Activated CD4-positive, CD25-positive, alpha-beta regulatory T cell treated with anti-CD3 and anti-CD28 coated beads, Interleukin-2, amount 50 U/mL, for 24 hours (primary cell): ENCODE measurements at regions not wholly inside any gene's neighbourhood (a gene's known extent, or its start where the extent isn't known, plus 50 kb on each side); places are given as distances from the start of the nearest gene placed in this dataset.
"Not testable (repeated sequence)": the region's sequence is repeated elsewhere in the genome, so short reads cannot be mapped to it uniquely, and the experiment has no call there.

Experiments used
- ATAC-seq, 2 donors: fragments of 150-1000 bp; cut with Tn5 transposase; one replicate each; pipeline ENCODE4 v1.10.0; 2021; ENCODE audit warnings: mild to moderate bottlenecking in 1 of 2, moderate library complexity in 1 of 2

DNA sequence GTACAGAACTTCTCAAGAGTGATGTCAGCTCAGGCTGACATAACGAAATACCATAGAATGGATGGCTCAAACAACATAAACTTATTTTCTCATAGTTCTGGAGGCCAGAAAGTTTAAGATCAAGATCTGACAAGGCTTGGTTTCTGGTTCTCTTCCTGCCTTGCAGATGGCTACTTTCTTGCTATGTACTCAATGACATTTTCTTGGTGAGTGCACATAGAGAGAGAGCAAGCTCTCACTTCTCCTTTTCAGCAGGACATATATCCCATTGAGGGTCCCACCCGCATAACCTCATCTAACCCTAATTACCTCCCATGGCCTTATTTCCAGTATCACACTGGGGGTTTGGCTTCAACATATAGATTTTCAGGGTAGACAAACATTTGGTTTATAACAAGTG, 1072.1 kb downstream of the PLOD2 start:
- ATAC-seq: no peak

DNA sequence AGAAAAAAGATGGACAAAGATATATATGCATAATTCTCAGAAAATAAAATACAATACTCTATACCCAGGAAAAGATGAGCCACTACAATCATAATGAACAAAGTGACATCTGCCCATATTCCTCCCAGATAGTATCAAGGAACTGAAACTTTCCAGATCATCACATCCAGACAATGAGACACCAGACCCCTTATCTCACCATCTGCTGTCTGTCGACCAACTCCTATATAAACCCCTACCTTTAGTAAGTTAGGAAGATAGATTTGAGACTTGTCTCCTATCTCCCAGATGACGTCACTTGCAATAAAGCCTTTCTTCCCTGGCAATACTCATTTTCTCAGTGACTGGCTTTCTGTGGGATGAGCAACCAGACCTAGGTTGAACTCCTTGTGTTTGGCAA, 1071.6 kb downstream of the PLOD2 start:
- ATAC-seq: no peak

DNA sequence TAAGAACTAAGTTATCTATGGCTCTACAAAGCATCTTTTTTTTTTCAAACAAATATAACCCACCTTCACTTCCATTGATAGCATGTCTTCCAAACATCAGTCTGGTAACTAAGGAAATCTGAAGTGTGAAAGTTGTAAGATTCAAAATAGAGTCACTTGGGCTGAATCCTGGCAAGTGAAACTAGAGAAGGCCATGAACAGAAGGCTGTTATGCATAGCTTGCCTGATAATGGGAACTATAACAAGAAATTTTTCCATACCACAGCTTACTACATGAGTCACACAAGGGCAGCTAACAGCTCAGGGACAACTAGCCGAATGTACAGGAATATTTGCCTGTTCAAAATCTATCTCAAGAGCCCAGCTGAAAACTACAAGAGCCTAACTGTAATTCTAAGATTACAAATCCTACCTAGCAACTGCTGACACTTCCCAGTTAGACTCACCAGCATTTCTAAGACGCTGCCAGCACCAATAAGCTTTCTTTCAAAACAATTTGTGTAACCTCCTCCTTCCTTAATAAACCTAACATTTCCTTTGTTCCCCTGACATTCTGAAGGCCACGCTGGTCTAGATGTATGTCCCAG, 1066.5 kb downstream of the PLOD2 start:
- no peak for ATAC-seq

DNA sequence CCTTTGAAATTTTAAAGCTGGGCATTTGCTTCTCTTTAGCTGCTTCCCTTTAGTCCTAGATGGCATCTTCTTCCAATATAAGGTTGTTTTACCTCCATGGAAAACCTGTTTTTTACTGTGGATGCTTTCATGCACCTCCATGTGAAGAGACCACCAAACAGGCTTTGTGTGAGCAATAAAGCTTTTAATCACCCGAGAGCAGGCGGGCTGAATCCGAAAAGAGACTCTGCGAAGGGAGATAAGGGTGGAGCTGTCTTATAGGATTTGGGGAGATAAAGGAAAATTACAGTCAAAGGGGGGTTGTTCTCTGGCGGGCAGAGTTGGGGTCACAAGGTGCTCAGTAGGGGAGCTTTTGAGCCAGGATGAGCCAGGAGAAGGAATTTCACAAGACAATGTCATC, 1049.8 kb downstream of the PLOD2 start:
- not testable (repeated sequence) for ATAC-seq

DNA sequence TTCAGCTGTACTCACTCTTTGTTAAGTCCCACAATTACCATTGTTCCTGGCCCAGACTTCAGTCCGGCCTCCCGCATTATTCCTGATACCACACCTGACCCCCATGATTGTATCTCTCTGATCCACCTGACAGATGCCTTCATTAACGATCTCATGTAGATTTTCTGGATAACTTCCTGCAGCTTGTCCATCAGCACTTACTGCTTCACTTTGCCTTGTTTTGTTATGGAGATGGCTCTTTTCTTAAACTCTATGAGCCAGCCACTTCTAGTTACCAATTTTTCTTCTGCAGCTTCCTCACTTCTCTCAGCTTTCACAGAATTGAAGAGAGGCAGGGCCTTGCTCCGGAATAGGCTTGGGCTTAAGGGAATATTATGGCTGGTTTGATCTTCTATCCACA, 1044.2 kb downstream of the PLOD2 start:
- ATAC-seq: no peak

DNA sequence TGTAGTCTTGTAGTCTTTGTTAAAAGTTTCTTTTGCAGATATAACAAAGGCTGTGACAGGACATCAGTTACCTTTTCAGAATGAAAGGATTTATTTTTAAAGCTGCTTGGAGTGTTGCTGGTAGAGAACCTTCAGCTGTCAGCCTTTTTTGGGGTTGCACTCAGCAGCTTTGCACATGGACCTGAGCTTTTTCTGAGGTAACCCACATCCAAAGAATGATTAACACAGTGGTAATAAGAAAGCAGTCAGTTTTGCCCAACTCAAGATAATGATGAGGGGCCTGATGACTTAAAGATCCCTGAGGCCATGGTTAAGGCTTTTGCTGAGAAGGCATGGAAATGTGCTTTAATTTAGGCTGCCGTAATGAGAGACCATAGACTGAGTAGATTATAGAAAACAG, 1042.7 kb downstream of the PLOD2 start:
- ATAC-seq: no peak

DNA sequence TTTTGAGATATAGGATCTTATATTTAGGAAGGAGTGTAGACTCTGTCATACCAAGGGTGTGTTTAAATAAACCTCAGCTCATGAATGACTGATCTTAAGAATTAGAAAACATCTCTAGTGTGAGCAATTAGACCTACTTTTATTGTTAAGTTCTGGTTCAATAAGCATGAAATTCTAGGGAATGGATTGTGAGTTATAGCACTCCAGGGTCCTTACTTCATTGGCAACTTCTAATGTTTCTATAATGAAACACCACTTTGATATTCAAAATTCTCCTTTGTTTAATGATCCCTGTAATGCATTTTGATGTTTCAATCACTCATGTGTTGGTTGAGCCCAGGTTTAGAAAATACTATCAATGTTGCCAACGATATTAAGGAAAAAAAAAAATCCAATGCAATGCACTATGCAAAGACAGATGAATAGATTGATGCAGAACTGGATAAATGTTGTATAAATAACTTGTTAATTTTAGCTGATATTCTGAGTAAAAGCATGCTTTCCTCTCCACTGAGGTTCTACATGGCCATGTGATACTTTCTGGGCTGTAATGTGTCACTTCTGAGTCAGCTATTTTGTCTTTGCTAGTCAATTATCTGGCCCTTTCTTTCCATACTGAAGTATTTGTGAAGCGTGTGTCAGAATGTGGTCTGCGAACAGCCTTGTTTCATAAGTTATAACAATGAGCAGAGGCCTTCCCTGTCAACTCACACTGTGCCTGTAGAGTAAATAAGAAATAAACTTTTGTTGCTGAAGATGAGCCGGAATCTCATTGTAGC, 1035.9 kb downstream of the PLOD2 start:
- ATAC-seq: no peak

DNA sequence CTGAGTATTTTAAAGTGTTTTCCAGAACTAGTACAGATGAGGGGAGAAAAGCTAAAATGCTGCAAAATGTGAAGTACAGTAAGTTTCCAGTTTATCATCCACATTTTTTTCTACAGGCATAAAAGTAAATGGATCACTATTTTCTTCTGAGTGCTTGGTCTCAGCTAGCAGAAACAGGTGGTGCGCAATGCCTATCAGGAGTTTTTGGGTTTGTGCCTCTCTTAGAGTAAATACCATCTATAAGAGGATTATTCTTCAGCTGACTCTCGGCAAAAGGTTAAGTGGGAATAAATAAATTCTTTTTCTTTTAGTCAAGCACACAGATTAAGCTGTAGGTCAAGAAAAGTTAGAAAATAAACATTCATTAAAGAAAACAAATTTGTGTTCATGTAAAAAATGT, 1027.7 kb downstream of the PLOD2 start:
- ATAC-seq: no peak

DNA sequence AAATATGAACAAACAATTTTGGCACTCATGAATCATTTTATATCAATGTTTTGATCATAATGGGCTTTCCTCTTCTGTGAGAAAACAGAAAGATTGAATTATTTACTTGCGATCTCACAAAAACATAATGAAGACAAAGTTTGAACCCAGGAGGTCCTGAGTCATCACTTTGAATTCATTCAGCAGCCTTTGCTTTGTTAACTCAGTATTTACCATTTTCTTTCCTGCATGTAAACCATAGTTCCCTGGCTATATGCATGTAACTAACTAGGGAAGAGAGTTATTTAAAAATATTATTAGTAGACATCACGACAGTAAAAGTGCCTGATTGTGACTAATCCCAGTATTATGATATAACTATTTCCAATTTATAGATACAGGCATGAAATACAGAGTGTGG, 1026.2 kb downstream of the PLOD2 start:
- ATAC-seq: no peak

DNA sequence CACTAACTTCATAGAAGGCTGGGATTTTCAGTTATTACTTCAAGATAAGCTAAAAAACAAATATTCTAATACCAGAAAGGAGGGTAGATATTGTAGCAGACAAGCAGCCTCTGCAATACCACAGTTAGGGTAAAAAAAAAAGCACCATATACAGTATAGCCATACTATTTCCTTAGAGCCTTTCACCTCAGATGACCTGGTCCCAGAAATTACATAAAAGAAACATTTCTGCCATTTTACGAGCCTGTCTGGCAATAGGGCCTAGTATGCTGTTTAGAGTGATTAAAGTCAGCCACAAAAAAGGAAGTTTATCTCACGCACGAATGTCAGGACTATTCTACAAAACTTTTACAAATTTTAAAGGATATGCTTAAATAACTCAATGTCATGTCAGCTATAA, 1016.6 kb downstream of the PLOD2 start:
- no peak for ATAC-seq

DNA sequence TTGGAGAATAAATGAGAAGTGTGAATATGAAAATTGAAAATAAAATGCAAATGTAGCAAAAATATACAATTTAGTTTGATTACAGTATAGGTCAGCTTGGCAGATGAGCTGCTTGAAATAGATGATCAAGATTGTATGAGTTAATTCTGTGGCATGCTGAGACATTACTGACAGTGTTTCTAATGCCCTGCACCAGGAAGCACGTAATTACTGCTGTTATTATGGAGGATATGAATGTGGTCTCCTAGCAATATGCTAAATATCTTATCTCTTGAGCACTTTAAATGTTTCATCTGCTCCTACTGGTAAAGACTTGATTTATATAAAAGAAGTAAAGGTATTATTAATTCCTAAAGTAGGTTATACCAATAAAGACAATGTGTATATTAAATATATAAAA, 1015.5 kb downstream of the PLOD2 start:
- no peak for ATAC-seq

DNA sequence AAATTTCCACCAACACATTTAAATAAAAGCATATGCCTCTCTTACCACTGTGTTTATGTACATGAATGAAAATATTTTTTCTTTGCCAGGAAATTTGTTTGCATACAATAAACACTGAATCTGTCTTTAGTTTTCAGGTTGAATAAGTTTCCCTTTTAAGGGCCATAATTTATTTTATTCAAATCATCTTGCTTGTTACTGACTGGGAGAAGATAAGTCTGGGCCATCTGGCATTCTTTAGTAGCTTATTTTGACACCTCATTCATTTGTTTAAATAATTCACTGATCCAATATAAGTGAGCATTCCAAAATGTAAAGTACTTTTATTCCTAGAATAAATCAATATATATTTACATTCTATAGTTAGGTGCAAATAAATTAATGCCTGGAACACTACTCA, 1001.3 kb downstream of the PLOD2 start:
- no peak for ATAC-seq

DNA sequence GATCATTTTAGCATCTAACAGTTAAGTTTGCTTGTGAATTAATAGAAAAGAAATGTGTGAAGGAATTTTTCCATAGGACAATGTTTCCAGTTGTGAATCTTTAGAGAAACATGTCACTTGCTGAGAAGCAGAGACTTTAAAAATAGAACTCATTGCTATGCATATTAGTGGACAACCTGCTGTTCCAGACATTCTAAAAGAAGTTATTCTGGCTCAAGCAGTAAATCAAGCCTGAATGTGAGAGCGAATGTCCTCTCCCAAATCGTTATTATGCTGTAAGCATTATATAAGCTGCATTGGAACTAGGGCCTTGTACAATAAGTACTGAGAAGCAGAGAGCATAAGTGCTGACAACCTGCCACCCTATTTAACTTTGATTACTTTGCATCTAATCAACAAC, 990.9 kb downstream of the PLOD2 start:
- no peak for ATAC-seq

DNA sequence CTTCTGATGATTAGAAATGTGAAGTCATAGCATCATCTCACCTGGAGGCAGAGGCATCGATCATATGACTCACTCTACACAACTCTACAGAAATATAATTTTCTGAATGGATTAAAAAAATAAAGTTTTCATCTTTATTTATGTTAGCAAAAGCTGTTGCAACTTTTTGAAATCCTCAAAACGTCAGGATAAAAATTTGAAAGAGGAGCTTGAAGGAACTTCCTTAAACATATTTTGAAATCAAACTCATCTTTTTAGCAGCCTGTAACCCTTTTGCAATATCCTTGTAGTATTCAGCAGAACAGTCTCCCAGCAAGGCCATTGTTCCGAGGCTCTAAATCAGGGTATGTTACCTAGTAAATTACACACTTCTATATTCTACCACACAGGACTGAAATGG, 985.4 kb downstream of the PLOD2 start:
- ATAC-seq: no peak

DNA sequence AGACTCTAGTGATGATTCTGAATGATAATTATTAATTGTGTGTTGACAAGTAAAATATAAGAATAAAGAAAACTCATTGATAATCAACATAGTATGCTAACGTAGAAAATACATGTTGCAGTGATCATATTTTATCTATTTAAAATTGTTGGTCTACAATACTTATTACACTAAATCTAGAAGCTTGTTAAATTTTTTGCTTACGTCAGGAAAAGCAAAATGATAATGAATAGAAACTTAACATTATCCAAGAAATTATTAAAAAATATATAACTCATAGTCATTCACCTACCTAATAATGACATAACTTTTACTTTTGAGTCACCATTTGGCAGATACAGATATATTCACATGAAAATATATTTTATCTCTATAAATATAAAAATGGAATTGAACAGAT, 984.1 kb downstream of the PLOD2 start:
- no peak for ATAC-seq

DNA sequence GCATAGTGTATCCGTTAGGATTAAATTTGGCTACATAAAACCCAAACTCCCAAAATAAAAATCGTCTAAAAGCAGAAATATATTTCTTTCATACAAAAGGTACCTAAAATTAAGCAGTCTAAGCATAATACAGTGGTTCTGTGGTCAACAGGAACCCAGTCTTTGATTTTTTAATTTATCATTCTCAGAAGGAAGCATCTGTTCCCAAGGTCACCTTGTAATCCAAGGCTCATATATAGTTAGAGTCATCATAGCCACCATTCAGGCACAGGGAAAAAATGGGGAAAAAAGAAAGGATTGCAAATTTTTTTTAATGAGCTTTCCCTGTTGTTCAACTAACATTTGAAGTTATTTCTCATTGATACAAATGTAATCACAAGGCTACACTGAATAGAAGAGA, 983.2 kb downstream of the PLOD2 start:
- ATAC-seq: no peak

DNA sequence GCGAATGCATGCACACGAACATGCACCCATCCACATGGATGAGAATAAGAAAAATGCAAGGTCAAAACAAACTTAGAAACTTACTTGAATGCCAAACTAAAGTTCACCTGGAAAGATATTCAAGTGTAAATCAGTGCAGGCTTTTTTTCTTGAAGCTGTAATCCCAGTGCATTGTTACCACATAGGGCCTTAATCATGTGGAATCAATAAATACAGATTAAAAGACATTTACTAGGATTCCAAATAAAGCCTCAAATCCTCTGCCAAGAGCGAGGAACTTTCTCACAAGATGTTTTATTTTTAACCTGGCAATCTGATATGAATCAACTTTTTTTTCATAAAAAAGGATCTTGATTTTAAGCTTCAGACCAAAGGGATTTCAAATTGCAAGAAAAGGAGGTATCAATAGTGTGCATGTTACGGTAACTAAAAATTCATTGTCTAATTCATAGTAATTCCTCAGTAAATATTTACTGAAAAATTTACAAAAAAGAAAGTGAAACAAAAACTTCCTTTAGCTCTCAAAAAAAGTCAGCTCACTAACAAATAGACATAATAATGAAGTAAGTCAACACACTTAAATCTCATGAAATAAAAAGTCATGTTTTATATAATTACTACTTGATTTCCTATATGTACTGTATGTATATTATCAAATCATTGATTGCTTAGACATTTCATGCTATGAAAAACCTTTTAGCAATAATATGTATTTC, 978.6 kb downstream of the PLOD2 start:
- ATAC-seq: no peak

DNA sequence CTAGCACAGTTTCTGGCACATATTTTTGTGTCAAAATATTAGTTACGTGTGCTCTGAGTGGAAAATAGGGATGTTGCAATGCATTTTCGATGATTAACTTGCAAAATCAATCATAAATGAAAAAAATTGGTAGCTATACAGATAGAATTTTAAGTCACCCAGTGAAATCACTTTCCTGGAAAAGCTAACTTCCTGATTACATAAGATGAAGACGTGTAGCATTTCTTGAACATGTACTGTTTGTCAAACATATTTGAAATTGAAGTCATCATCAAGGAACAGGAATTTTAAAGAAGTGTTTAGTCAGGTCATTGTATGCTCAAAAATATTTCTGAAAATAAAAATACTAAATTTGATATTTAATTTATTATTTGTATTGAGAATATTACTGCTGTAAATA, 977.7 kb downstream of the PLOD2 start:
- no peak for ATAC-seq

DNA sequence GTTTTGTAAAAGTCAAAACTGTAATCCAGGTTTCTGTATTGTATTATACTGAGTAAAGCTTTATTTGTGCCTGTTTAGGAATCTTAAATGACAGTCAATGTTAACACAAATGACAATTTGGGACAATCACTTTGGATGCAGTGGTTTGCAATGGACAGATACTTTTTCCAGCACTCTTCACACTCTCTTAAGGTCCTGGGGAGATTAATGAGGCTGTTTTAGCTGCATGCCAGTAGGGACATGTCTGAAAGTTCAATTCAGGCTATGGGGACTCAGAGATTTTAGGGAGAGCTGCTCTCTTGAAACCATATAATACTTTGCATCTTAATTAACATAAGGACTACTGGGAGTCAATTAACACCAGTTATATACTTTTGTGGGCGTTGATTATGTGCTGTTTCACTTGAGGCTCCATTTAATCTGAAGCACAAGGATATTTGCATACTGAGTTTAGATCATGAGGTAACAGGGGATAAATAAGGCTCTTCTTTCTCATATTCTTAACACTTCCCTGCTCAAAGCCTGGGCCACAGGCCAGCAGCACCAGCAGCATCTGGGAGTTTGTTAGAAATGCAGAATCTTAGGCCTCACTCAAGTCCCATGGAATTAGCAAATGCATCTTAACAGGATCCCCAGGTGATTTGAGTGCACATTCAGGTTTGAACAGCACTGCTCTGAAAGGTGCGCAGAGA, 972.8 kb downstream of the PLOD2 start:
- ATAC-seq: no peak

DNA sequence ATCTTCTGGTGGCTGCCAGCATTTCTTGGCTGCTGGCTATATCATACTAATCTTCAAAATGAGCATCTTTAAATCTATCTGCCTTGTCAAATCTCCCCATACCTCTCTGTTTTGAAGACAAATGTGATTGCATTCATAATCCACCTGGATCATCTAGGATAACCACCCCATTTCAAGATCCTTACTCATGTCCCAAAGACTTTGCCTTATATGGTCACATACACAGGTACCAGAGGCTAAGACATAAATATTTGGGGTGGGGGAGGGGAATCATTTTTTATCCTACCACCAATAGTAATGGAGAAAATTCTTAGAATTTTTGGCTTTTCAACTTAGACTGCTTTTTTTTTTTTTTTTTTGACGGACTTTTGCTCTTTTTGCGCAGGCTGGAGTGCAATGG, 970.8 kb downstream of the PLOD2 start:
- ATAC-seq: no peak

DNA sequence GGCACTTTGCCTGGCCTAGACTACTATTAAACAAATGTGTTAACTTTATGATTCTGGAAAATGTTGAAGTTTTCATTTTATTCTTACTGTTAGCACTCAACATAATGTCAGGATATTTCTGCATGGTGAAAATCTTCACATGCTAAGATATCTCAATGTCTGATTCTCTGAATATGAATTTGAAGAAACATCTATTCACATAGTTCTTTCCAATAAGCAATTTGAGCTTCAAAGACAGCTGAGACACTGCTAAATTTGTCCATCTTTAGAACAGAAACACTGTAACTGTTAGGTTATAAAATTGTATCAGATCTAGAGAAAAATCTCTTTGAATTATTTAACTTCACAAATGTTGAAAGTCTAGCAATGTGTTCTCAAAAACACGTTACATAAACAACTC, 970.2 kb downstream of the PLOD2 start:
- no peak for ATAC-seq

DNA sequence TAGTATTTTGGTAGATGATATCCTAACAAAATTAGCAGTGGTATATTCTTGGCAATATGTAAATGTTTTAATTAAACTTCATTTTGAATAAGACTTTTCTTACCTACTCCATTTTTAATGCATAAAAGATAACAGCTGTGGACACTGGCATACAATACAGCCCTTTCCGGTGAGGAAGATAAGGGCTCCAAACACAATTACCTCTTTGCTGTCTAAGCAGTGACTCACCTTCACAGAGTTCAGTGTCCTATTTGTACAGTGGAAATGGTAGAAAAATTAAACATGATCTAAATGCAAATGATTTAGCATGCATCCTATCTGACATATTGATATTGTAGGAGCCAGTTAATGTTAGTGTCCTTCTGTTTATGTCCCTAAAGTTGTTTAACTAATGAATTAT, 969.4 kb downstream of the PLOD2 start:
- ATAC-seq: no peak

DNA sequence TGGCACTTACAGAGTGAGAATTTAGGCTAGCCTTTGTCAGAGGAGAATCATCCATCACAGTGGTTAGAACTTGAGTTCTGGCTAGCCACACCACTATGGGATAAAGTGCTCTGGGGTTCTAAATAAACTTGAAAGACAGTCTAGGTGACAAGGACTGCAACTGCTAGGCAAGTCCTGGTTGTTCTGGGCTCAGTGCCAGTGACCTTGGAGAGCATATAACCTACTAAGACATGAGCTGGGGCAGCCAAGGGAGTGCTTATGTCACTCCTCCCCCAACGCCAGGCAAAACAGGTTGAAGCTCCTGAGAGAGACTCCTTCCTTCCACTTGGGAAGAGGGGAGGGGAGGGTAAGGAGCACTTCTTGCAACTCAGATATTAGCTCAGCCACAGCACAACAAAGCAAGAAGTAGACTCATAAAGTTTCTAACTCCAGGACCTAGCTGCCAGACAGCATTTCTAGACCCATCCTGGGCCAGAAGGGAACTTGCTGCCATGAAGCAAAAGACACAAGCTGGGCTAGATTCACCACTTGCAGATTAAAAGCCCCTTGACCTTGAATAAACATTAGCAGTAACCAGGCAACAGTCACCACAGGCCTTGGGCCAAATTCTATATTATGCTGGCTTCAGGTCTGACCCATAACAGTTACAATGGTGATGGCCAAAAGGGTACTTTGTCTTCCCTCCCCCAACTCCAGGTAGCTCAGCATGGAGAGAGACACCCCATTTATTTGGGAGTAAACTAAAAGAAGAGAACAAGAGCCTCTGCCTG, 963.7 kb downstream of the PLOD2 start:
- ATAC-seq: no peak
